Activated naive CD8-positive, alpha-beta T cell treated with anti-CD3 and anti-CD28 coated beads, Interleukin-2, amount 50 U/mL, for 24 hours (primary cell): ENCODE measurements at regions not wholly inside any gene's neighbourhood (a gene's known extent, or its start where the extent isn't known, plus 50 kb on each side); places are given as distances from the start of the nearest gene placed in this dataset.
"Not testable (repeated sequence)": the region's sequence is repeated elsewhere in the genome, so short reads cannot be mapped to it uniquely, and the experiment has no call there.

Source experiments
- ATAC-seq: fragments of 150-1000 bp; cut with Tn5 transposase; one replicate; pipeline ENCODE4 v1.10.0; 2021
- DNase-seq: peaks from one replicate; pipeline ENCODE4 v3.0.0; 2021
- H3K27ac Mint-ChIP-seq: one replicate; pipeline ENCODE4 v1.8.0; 2021; ENCODE audit warnings: mild to moderate bottlenecking, mixed read lengths
- H3K27me3 Mint-ChIP-seq: one replicate; pipeline ENCODE4 v1.8.0; 2021; ENCODE audit warnings: mixed read lengths
- H3K36me3 Mint-ChIP-seq: one replicate; pipeline ENCODE4 v1.8.0; 2021; ENCODE audit warnings: low read depth, mixed read lengths
- H3K4me1 Mint-ChIP-seq: one replicate; pipeline ENCODE4 v1.8.0; 2021; ENCODE audit warnings: mixed read lengths
- H3K4me3 Mint-ChIP-seq: one replicate; pipeline ENCODE4 v1.8.0; 2021; ENCODE audit warnings: mild to moderate bottlenecking, moderate library complexity, mixed read lengths
- H3K9me3 Mint-ChIP-seq: one replicate; pipeline ENCODE4 v1.8.0; 2021; ENCODE audit warnings: mixed read lengths

DNA sequence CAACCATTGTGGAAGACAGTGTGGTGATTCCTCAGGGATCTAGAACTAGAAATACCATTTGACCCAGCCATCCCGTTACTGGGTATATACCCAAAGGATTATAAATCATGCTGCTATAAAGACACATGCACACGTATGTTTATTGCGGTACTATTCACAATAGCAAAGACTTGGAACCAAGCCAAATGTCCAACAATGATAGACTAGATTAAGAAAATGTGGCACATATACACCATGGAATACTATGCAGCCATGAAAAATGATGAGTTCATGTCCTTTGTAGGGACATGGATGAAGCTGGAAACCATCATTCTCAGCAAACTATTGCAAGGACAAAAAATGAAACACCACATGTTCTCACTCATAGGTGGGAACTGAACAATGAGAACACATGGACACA, 372.4 kb upstream of the CCL2 start:
- H3K36me3 Mint-ChIP-seq, H3K27ac Mint-ChIP-seq, H3K9me3 Mint-ChIP-seq, H3K4me3 Mint-ChIP-seq, H3K27me3 Mint-ChIP-seq, DNase-seq, ATAC-seq, H3K4me1 Mint-ChIP-seq: not testable (repeated sequence)

DNA sequence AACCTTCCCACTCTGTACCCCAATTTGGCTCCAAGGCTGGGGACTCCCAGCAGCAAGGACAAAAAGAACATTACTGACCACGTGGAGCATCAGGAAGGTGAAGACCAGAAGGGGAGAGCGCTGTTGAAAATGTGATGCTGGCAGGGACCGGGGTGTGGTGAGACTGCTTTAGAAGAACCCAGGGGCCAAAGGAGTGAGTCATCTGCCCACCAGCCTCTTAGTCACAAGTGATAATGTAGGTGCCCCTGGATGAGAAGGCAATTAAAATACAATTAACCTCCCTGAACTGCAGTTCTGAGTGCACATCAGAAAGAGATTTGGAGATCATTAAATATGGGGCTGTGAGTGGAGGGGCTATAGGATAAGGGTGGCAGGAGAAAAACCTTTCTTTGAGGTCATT, 366.6 kb upstream of the CCL2 start:
- no peaks in the 10 kb centered on the region for H3K4me1 Mint-ChIP-seq
- no peaks in the 10 kb centered on the region for H3K27me3 Mint-ChIP-seq
- ATAC-seq (no peak), DNase-seq (no peak)
- H3K9me3 Mint-ChIP-seq, result peaks cover 3% of the 10 kb centered on the region
- no peak overlapping the region for H3K4me3 Mint-ChIP-seq
- H3K27ac Mint-ChIP-seq, result no peak overlapping the region
- H3K36me3 Mint-ChIP-seq, result no peaks in the 10 kb centered on the region

- no peaks in the 10 kb centered on the region for H3K36me3 Mint-ChIP-seq
- H3K27ac Mint-ChIP-seq, result no peak overlapping the region
- ATAC-seq (no peak), DNase-seq (no peak)
- no peaks in the 10 kb centered on the region for H3K27me3 Mint-ChIP-seq
- H3K4me3 Mint-ChIP-seq, result no peak overlapping the region
- no peaks in the 10 kb centered on the region for H3K4me1 Mint-ChIP-seq
- H3K9me3 Mint-ChIP-seq, result no peaks in the 10 kb centered on the region
Measured at GRCh38 chr17:33889040-33889439, 366.0 kb upstream of the CCL2 start.

- Mint-ChIP-seq H3K27ac (no peak overlapping the region), H3K4me1 (no peaks in the 10 kb centered on the region), H3K27me3 (no peaks in the 10 kb centered on the region), H3K4me3 (no peak overlapping the region), H3K36me3 (no peaks in the 10 kb centered on the region), H3K9me3 (no peaks in the 10 kb centered on the region)
- ATAC-seq (no peak), DNase-seq (no peak)
Measured at GRCh38 chr17:33889766-33890165, 365.3 kb upstream of the CCL2 start.

- ATAC-seq, result no peak
Measured at GRCh38 chr17:33892717-33893591, 362.1 kb upstream of the CCL2 start.

DNA sequence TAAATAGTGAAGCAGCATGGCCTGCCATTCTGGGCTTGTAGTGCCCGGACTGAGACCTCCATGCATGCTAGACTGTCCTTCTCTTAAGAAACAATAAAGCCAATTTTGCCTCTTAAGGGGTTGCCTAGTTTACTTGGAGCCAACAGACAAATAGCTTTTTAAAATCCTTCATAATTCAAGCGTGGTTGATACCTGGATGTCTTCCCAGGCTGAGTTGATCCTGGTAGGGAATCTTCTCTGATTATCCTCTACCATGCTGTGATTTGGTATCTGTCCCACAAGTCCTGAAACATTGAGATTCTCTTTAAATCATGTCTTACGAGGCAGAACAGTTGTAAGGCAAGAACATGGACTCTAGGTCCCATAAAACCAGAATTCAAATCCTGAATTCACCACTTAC, 359.6 kb upstream of the CCL2 start:
- Mint-ChIP-seq H3K36me3 (no peaks in the 10 kb centered on the region), H3K27ac (no peak overlapping the region), H3K27me3 (peaks cover 6% of the 10 kb centered on the region), H3K4me1 (no peaks in the 10 kb centered on the region), H3K4me3 (no peak overlapping the region), H3K9me3 (no peaks in the 10 kb centered on the region)
- DNase-seq (no peak), ATAC-seq (no peak)

More at GRCh38 chr17:33892717-33893591, 362.1 kb upstream of the CCL2 start:
- DNase-seq, result no peak
- Mint-ChIP-seq H3K36me3 (no peaks in the 10 kb centered on the region), H3K4me3 (no peak overlapping the region), H3K9me3 (no peaks in the 10 kb centered on the region), H3K4me1 (no peaks in the 10 kb centered on the region), H3K27ac (no peak overlapping the region), H3K27me3 (peaks cover 2% of the 10 kb centered on the region)

DNA sequence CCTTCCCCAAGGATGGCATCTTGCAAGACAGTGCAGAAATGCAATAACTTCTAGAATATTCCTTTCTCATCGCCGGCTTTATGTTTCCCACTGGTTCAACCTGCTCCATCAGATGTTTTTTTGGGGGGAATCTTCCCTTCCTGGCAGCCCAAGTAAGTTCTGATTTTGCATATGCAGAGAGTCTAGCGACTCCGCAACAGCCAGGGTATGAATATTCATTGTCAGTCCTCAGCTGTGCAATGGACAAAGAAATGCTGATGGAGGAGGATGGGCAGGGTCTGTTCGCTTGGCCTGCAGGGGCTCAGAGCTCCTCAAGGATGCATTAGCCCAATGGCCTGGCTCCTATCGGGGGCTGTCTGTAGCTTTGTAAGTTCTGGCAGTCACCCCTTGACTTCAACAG, 358.8 kb upstream of the CCL2 start:
- H3K4me1 Mint-ChIP-seq, result no peaks in the 10 kb centered on the region
- ATAC-seq, result no peak
- peaks cover 6% of the 10 kb centered on the region for H3K27me3 Mint-ChIP-seq
- no peak overlapping the region for H3K4me3 Mint-ChIP-seq
- H3K9me3 Mint-ChIP-seq, result no peaks in the 10 kb centered on the region
- no peaks in the 10 kb centered on the region for H3K36me3 Mint-ChIP-seq
- DNase-seq, result no peak
- H3K27ac Mint-ChIP-seq, result no peak overlapping the region

DNA sequence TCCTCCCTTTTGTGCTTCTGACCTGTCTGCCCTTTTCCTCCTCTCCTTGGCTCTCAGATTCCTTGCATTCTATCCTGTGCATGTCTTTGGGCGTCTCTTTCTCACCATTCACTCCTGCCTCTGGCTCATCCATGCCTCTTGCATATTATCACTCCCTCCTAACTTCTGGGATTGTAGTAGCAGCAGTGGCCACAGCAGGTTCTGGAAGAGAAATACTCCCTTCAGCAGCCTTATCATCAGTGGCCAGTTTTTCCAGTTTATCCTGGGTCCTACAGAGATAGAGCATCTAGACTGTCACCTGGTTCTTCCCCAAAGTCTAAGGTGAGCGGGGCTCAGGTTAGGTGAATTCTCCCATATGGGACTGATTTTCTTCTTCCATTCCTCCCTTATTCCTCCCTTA, 354.0 kb upstream of the CCL2 start:
- Mint-ChIP-seq H3K27me3 (peaks cover 11% of the 10 kb centered on the region), H3K27ac (no peak overlapping the region), H3K4me3 (no peak overlapping the region), H3K36me3 (no peaks in the 10 kb centered on the region), H3K4me1 (no peaks in the 10 kb centered on the region), H3K9me3 (no peaks in the 10 kb centered on the region)
- no peak for ATAC-seq
- DNase-seq, result no peak

- Mint-ChIP-seq H3K36me3 (no peaks in the 10 kb centered on the region), H3K27ac (no peak overlapping the region), H3K4me3 (no peak overlapping the region), H3K4me1 (no peaks in the 10 kb centered on the region), H3K9me3 (no peaks in the 10 kb centered on the region), H3K27me3 (peaks cover 11% of the 10 kb centered on the region)
- ATAC-seq (no peak), DNase-seq (no peak)
Measured at GRCh38 chr17:33902901-33903449, 352.1 kb upstream of the CCL2 start.

GRCh38 chr17:33904476-33904875, 350.6 kb upstream of the CCL2 start:
- H3K36me3 Mint-ChIP-seq, result no peaks in the 10 kb centered on the region
- no peak overlapping the region for H3K27ac Mint-ChIP-seq
- no peak for DNase-seq
- ATAC-seq, result no peak
- no peaks in the 10 kb centered on the region for H3K9me3 Mint-ChIP-seq
- no peak overlapping the region for H3K4me3 Mint-ChIP-seq
- no peaks in the 10 kb centered on the region for H3K4me1 Mint-ChIP-seq
- H3K27me3 Mint-ChIP-seq, result peaks cover 7% of the 10 kb centered on the region

DNA sequence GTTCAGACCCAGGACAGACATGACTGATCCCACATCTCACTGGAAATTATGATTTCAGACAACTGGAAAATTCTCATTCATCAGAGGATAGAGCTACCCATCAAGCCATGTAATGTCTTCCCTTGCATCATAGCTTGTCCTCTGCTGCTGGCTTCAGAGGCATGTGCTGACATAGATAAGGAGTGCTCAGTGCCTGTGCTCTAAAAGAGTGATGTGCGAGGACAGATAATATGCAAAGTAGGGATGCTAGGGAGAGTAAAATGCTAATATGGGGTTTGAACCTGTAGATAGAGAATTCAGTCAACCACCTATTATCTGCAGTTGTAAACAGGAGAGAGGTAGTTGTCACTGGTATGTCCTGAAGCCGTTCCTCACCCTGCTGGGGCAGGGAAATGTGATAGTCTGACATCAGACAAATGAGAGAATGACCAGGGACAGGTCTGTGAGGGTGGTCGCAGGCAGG, 349.7 kb upstream of the CCL2 start:
- no peaks in the 10 kb centered on the region for H3K36me3 Mint-ChIP-seq
- no peaks in the 10 kb centered on the region for H3K9me3 Mint-ChIP-seq
- DNase-seq (no peak), ATAC-seq (no peak)
- peaks cover 7% of the 10 kb centered on the region for H3K27me3 Mint-ChIP-seq
- no peak overlapping the region for H3K27ac Mint-ChIP-seq
- no peak overlapping the region for H3K4me3 Mint-ChIP-seq
- H3K4me1 Mint-ChIP-seq, result no peaks in the 10 kb centered on the region

- Mint-ChIP-seq H3K27me3 (peaks cover 4% of the 10 kb centered on the region), H3K27ac (no peak overlapping the region), H3K9me3 (no peaks in the 10 kb centered on the region), H3K36me3 (no peaks in the 10 kb centered on the region), H3K4me1 (no peaks in the 10 kb centered on the region), H3K4me3 (no peak overlapping the region)
- no peak for DNase-seq
- no peak for ATAC-seq
Measured at GRCh38 chr17:33908363-33909064, 346.6 kb upstream of the CCL2 start.

DNA sequence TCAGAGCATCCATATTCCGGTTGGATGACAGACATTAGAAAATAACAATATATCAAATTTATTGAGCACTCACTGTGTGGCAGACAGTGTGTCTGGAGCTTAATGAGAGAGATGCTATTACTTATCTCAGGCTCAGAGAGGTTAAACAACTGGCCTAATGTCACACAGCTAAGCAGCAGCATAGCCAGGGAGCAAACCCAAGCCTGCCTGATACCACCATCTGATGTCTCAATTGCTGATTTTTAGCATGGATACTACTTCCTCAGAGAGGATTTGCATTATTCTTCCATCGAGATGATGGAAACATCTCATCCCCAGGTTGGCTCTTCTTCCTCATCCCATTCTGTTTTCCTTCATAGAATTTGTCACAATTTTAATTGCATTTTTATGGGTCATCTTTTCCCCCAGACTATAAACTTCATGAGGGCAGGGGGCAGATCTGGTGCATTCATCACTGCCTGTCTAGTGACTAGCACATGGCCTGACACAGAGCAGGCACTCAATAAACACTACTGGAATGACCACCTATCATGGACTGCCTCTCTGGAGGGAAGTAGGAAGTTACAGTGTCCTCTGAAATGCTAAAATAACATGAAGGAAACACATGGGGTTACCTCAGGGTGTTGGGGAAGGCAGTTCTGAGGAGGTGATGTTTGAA, 344.8 kb upstream of the CCL2 start:
- H3K4me1 Mint-ChIP-seq, result no peaks in the 10 kb centered on the region
- H3K27me3 Mint-ChIP-seq, result peaks cover 1% of the 10 kb centered on the region
- no peaks in the 10 kb centered on the region for H3K9me3 Mint-ChIP-seq
- DNase-seq (no peak), ATAC-seq (no peak)
- no peak overlapping the region for H3K27ac Mint-ChIP-seq
- no peaks in the 10 kb centered on the region for H3K36me3 Mint-ChIP-seq
- H3K4me3 Mint-ChIP-seq, result no peak overlapping the region

DNA sequence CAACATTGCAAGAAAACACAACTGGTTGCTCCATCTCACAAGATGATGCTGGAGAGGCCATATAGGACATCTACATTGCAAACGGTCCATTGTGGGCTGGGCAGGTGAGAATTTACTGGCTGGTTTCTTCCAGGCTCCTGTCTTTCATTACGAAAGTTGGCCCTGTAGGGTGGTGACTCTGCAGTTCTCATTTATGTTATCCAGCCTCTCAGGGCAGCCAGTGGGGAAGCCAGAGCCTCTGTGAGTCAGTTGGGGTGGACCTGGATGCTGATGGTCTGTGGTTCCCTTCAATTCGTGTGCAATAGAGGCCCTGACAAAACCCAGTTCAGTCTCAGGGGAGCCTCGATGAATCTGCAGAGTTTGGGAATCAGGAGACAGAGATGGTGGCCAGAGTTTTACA, 341.0 kb upstream of the CCL2 start:
- no peak for ATAC-seq
- Mint-ChIP-seq H3K9me3 (no peaks in the 10 kb centered on the region), H3K4me3 (no peak overlapping the region), H3K4me1 (no peaks in the 10 kb centered on the region), H3K27me3 (peaks cover 9% of the 10 kb centered on the region), H3K27ac (no peak overlapping the region), H3K36me3 (no peaks in the 10 kb centered on the region)
- no peak for DNase-seq

- H3K27ac Mint-ChIP-seq, result no peak overlapping the region
- no peak overlapping the region for H3K4me3 Mint-ChIP-seq
- no peaks in the 10 kb centered on the region for H3K9me3 Mint-ChIP-seq
- DNase-seq (no peak), ATAC-seq (no peak)
- no peaks in the 10 kb centered on the region for H3K36me3 Mint-ChIP-seq
- no peaks in the 10 kb centered on the region for H3K4me1 Mint-ChIP-seq
- no peaks in the 10 kb centered on the region for H3K27me3 Mint-ChIP-seq
Measured at GRCh38 chr17:33922971-33923370, 332.1 kb upstream of the CCL2 start.
